ENCODE measurements at regions not wholly inside any gene's neighbourhood (a gene's known extent, or its start where the extent isn't known, plus 50 kb on each side); places are given as distances from the start of the nearest gene placed in this dataset.

- TF ChIP-seq POLR2A (IDR thresholded peaks at IDR 0.05; ENCODE audit: low read depth, low read length) (no peak), POLR2AphosphoS5 (IDR thresholded peaks at IDR 0.05; ENCODE audit: low read depth, low read length) (no peak), TAF1 (IDR thresholded peaks at IDR 0.05; ENCODE audit: borderline replicate concordance, low read depth, low read length) (no peak)
Observed at GRCh38 chr18:60593249-60593648, 220.7 kb upstream of the MC4R start.
